OCI-LY7 (cell line): ENCODE measurements at regions not wholly inside any gene's neighbourhood (a gene's known extent, or its start where the extent isn't known, plus 50 kb on each side); places are given as distances from the start of the nearest gene placed in this dataset.

Experiments
- BruUV-seq: library from RNA; stranded (reverse); fragments of 400-500 nt; replicated peaks from 2 replicates; lab custom pipeline; 2021; lab: Mats Ljungman, UMichigan
- CTCF ChIA-PET: fragments of 300-600 bp; sonication (Branson Sonifier 250); formaldehyde crosslinking; loops from one replicate; lab custom pipeline; 2022; ENCODE audit warnings: antibody characterized with exemption; ENCODE audit not compliant: unreplicated experiment; lab: Charles Lee
- POLR2A ChIA-PET: fragments of 300-600 bp; sonication (Branson Sonifier 250); formaldehyde crosslinking; loops from one replicate; lab custom pipeline; 2022; ENCODE audit warnings: antibody characterized with exemption; lab: Charles Lee
- DNase-seq: peaks from one replicate; pipeline ENCODE4 v3.0.0-alpha.2; 2015; ENCODE audit warnings: low spot score
- H2AFZ ChIP-seq: fragments of 200-600 bp; sonication (generic), shearing (Covaris generic); 2 replicates; pipeline ENCODE4 v1.6.1; 2014; ENCODE audit warnings: mild to moderate bottlenecking, antibody characterized with exemption, low read length, moderate library complexity
- H3K27ac ChIP-seq: fragments of 200-600 bp; sonication (generic); 2 replicates; pipeline ENCODE4 v1.5.1; 2014; ENCODE audit warnings: mixed run types, low read depth, mild to moderate bottlenecking, moderate library complexity, low read length, inconsistent platforms; ENCODE audit not compliant: poor library complexity, severe bottlenecking
- H3K36me3 ChIP-seq: fragments of 200-600 bp; sonication (generic); 2 replicates; pipeline ENCODE4 v1.6.1; 2014; ENCODE audit warnings: mild to moderate bottlenecking, antibody characterized with exemption, low read length, moderate library complexity, mixed read lengths; ENCODE audit not compliant: insufficient read depth
- H3K4me1 ChIP-seq: fragments of 200-600 bp; sonication (generic); 2 replicates; pipeline ENCODE4 v1.5.1; 2014; ENCODE audit warnings: mild to moderate bottlenecking, low read length; ENCODE audit not compliant: insufficient read depth, poor library complexity, severe bottlenecking
- H3K4me2 ChIP-seq: fragments of 200-600 bp; sonication (generic); 2 replicates; pipeline ENCODE4 v1.6.1; 2014; ENCODE audit warnings: mild to moderate bottlenecking, low read length
- H3K4me3 ChIP-seq: fragments of 200-600 bp; sonication (generic); 2 replicates; pipeline ENCODE4 v1.5.1; 2014; ENCODE audit warnings: mild to moderate bottlenecking, low read depth, low read length; ENCODE audit not compliant: poor library complexity, severe bottlenecking
- H3K79me2 ChIP-seq: fragments of 200-600 bp; sonication (generic); 2 replicates; pipeline ENCODE4 v1.6.1; 2016; ENCODE audit warnings: low read depth, mild to moderate bottlenecking, low read length, moderate library complexity, mixed read lengths; ENCODE audit not compliant: insufficient read depth
- H3K9me2 ChIP-seq: fragments of 200-600 bp; sonication (generic); 2 replicates; pipeline ENCODE4 v1.6.1; 2016; ENCODE audit warnings: mild to moderate bottlenecking, low read length, mixed read lengths; ENCODE audit not compliant: insufficient read depth
- H3K9me3 ChIP-seq: fragments of 200-600 bp; sonication (generic); 2 replicates; pipeline ENCODE4 v1.6.1; 2014; ENCODE audit warnings: mild to moderate bottlenecking, mixed run types, low read length, mixed read lengths
- H4K20me1 ChIP-seq: fragments of 200-600 bp; sonication (generic); 2 replicates; pipeline ENCODE4 v1.6.1; 2014; ENCODE audit warnings: mild to moderate bottlenecking, antibody characterized with exemption, low read length, moderate library complexity, mixed read lengths; ENCODE audit not compliant: insufficient read depth
- CTCF ChIP-seq: fragments of 200-600 bp; sonication (generic); conservative IDR thresholded peaks from 2 replicates; pipeline ENCODE4 v1.5.1; 2014; ENCODE audit warnings: mild to moderate bottlenecking, antibody characterized with exemption, low read length, moderate library complexity, mixed read lengths
- EZH2phosphoT487 ChIP-seq: fragments of 200-600 bp; sonication (generic); IDR thresholded peaks from 2 replicates; pipeline ENCODE4 v1.6.1; 2018; ENCODE audit warnings: low read depth, borderline replicate concordance, mild to moderate bottlenecking, mixed run types, antibody characterized with exemption, low read length, moderate library complexity, mixed read lengths
- intact Hi-C: fragments of 100-400 bp; cut with micrococcal nuclease; formaldehyde crosslinking; loops from one replicate; pipeline ENCODE4 v1.10.0; 2022; ENCODE audit not compliant: unreplicated experiment

- ChIA-PET CTCF (no interaction called here), POLR2A (no interaction called here)
- no peak for TF ChIP-seq EZH2phosphoT487
- no peak for TF ChIP-seq CTCF
- Histone ChIP-seq H3K36me3 (no peaks in the 10 kb centered on the region), H3K9me2 (no peaks in the 10 kb centered on the region), H3K9me3 (no peaks in the 10 kb centered on the region), H3K4me1 (no peaks in the 10 kb centered on the region), H4K20me1 (no peaks in the 10 kb centered on the region), H3K27ac (no peak overlapping the region), H3K4me2 (no peak overlapping the region), H3K4me3 (no peak overlapping the region), H2AFZ (no peak overlapping the region), H3K79me2 (no peaks in the 10 kb centered on the region)
- intact Hi-C loops, result no loop called here
- no TSS peak for BruUV-seq
- DNase-seq, result no peak
These were observed 131.4 kb upstream of the LHCGR start for GRCh38 chr2:48886919-48887318.

GRCh38 chr2:48885841-48886240 is 130.3 kb upstream of the LHCGR start:
- TF ChIP-seq CTCF (no peak), EZH2phosphoT487 (no peak)
- H3K4me3 ChIP-seq, result no peak overlapping the region
- H3K9me2 ChIP-seq, result no peaks in the 10 kb centered on the region
- H3K79me2 ChIP-seq, result no peaks in the 10 kb centered on the region
- DNase-seq, result no peak
- H3K36me3 ChIP-seq, result no peaks in the 10 kb centered on the region
- intact Hi-C loops, result no loop called here
- H2AFZ ChIP-seq, result no peak overlapping the region
- ChIA-PET POLR2A (no interaction called here), CTCF (no interaction called here)
- no peak overlapping the region for H3K4me2 ChIP-seq
- no peaks in the 10 kb centered on the region for H4K20me1 ChIP-seq
- no TSS peak for BruUV-seq
- H3K27ac ChIP-seq, result no peak overlapping the region
- H3K9me3 ChIP-seq, result no peaks in the 10 kb centered on the region
- no peaks in the 10 kb centered on the region for H3K4me1 ChIP-seq

- POLR2A ChIA-PET, result no interaction called here
- CTCF ChIA-PET, result no interaction called here
These were observed 128.1 kb upstream of the LHCGR start for GRCh38 chr2:48883661-48884060.

More at GRCh38 chr2:48883661-48884060, 128.1 kb upstream of the LHCGR start:
- H3K9me3 ChIP-seq, result no peaks in the 10 kb centered on the region
- DNase-seq, result no peak
- H4K20me1 ChIP-seq, result no peaks in the 10 kb centered on the region
- H2AFZ ChIP-seq, result no peak overlapping the region
- H3K4me2 ChIP-seq, result no peak overlapping the region
- H3K9me2 ChIP-seq, result no peaks in the 10 kb centered on the region
- H3K27ac ChIP-seq, result no peak overlapping the region
- no peaks in the 10 kb centered on the region for H3K36me3 ChIP-seq
- TF ChIP-seq CTCF (no peak), EZH2phosphoT487 (no peak)
- no TSS peak for BruUV-seq
- no peak overlapping the region for H3K4me3 ChIP-seq
- no peaks in the 10 kb centered on the region for H3K79me2 ChIP-seq
- no peaks in the 10 kb centered on the region for H3K4me1 ChIP-seq
- intact Hi-C loops, result no loop called here
